Tibial nerve (tissue), 4 donors: ENCODE measurements at regions not wholly inside any gene's neighbourhood (a gene's known extent, or its start where the extent isn't known, plus 50 kb on each side); places are given as distances from the start of the nearest gene placed in this dataset.

Experiments
- DNase-seq, 2 donors: peaks; one replicate each; pipeline ENCODE4 v3.0.0-alpha.2; 2019; ENCODE audit warnings: low spot score in 2 of 2
- H3K27ac ChIP-seq, 4 donors: fragments of 200-600 bp; sonication (generic) in 3 of 4; one replicate each; pipeline ENCODE4 v1.5.1; 2017 to 2019; ENCODE audit warnings: mild to moderate bottlenecking in 1 of 4
- H3K27me3 ChIP-seq, 2 donors: fragments of 200-600 bp; sonication (generic) in 1 of 2; one replicate each; pipeline versions ENCODE4 v1.5.1 to v1.6.0; 2017 to 2019
- H3K36me3 ChIP-seq, 3 donors: fragments of 200-600 bp; sonication (generic); one replicate each; pipeline ENCODE4 v1.5.1; 2018 to 2019
- H3K4me1 ChIP-seq, 4 donors: fragments of 200-600 bp; sonication (generic) in 3 of 4; one replicate each; pipeline ENCODE4 v1.5.1; 2017 to 2019
- H3K4me3 ChIP-seq, 4 donors: fragments of 200-600 bp; sonication (generic) in 3 of 4; one replicate each; pipeline ENCODE4 v1.5.1; 2017 to 2019; ENCODE audit warnings: mild to moderate bottlenecking in 1 of 4, moderate library complexity in 1 of 4
- H3K9me3 ChIP-seq, 4 donors: fragments of 200-600 bp; sonication (generic) in 3 of 4; one replicate each; pipeline ENCODE4 v1.5.1; 2017 to 2019
- CTCF ChIP-seq, 5 experiments: fragments of 200-600 bp in 3 of 5; fragments of 450-650 bp in 2 of 5; sonication (generic) in 3 of 5; IDR thresholded peaks; one replicate each; pipeline ENCODE4 v1.5.1; 2016 to 2019; ENCODE audit warnings: antibody characterized with exemption in 5 of 5, mild to moderate bottlenecking in 3 of 5, moderate library complexity in 2 of 5
- EP300 ChIP-seq, 2 donors: sonication (generic); formaldehyde crosslinking; IDR thresholded peaks; one replicate each; pipeline ENCODE4 v1.6.1; 2017; ENCODE audit warnings: antibody characterized with exemption in 2 of 2, mild to moderate bottlenecking in 1 of 2
- POLR2A ChIP-seq, 2 donors: fragments of 450-650 bp; IDR thresholded peaks; one replicate each; pipeline ENCODE4 v1.6.1; 2017; ENCODE audit warnings: antibody characterized with exemption in 2 of 2, mild to moderate bottlenecking in 2 of 2, moderate library complexity in 2 of 2
- WGBS, 2 donors: methylation state at CpG; one replicate each; pipeline ENCODE4 v1.1.5; 2018; 5-methylcytosine and 5-hydroxymethylcytosine counted together

DNA sequence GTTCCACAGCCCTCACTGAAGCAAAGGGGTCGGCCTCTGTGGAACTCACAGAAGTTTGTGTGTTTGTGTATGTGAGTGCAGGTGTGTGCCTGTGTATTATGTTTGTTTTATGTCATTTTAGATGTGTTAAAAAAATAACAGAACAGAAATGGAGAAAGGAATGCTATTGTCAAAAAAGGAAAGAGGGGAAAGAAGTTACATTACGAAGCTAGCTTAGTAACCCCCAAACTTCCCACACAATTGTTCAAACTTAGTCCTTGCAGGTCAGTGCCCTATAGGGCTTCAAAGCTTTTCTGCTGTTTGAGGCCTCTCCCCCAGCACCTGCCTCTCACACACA is 1505.6 kb upstream of the SLC10A2 start:
- Histone ChIP-seq H3K4me1 (peaks cover 0 to 12% (median 0%) of the 10 kb centered on the region in 4 donors), H3K4me3 (no peak overlapping the region), H3K27ac (peak overlapping the region in 1 of 4 donors; percentile 51), H3K9me3 (no peaks in the 10 kb centered on the region), H3K36me3 (no peaks in the 10 kb centered on the region), H3K27me3 (no peaks in the 10 kb centered on the region)
- WGBS, 2 donors = 29 to 42% methylated on average over 2 of the region's 2 CpGs
- no peak for DNase-seq
- TF ChIP-seq CTCF (IDR thresholded peaks at IDR 0.05) (no peak), EP300 (IDR thresholded peaks at IDR 0.05) (no peak), POLR2A (IDR thresholded peaks at IDR 0.05) (no peak)

- no peak overlapping the region for H3K4me3 ChIP-seq
These were observed 1505.1 kb upstream of the SLC10A2 start for GRCh38 chr13:104571161-104571892.

DNA sequence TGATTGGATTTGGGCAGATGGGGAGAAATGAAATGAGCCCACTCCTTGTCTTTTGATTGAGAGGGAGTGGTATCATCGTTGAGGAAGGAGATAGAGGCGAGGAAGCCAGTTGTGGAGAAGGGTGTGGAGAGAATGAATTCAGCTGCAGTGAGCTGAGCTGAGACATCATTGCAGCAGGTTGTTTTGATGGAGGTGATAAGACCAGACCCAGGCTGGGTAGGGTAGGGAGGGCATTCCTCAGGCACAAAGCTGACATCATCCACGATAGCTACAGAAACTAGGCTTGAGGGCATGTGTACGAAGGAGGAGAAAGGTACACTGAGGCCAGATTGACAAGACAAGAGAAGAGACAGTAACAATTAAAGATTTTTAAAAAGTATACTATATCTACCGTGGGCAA is 1500.9 kb upstream of the SLC10A2 start:
- WGBS, 2 donors = 92% methylated on average over 5 of the region's 5 CpGs
- Histone ChIP-seq H3K36me3 (no peaks in the 10 kb centered on the region), H3K9me3 (no peaks in the 10 kb centered on the region), H3K4me1 (peaks cover 0 to 9% (median 0%) of the 10 kb centered on the region in 4 donors), H3K27ac (no peak overlapping the region), H3K4me3 (no peak overlapping the region), H3K27me3 (no peaks in the 10 kb centered on the region)
- no peak for DNase-seq
- TF ChIP-seq POLR2A (IDR thresholded peaks at IDR 0.05) (no peak), CTCF (IDR thresholded peaks at IDR 0.05) (no peak), EP300 (IDR thresholded peaks at IDR 0.05) (no peak)

More at GRCh38 chr13:104571161-104571892, 1505.1 kb upstream of the SLC10A2 start:
- H3K27ac ChIP-seq = no peak overlapping the region
- H3K9me3 ChIP-seq = no peaks in the 10 kb centered on the region
- H3K27me3 ChIP-seq = no peaks in the 10 kb centered on the region
- DNase-seq = peak; percentile 46 to 85
- peaks cover 0 to 12% (median 0%) of the 10 kb centered on the region in 4 donors for H3K4me1 ChIP-seq
- TF ChIP-seq EP300 (IDR thresholded peaks at IDR 0.05) (no peak), POLR2A (IDR thresholded peaks at IDR 0.05) (no peak), CTCF (IDR thresholded peaks at IDR 0.05) (peak; percentile 43 to 74 (median 69))
- no peaks in the 10 kb centered on the region for H3K36me3 ChIP-seq
- 38 to 46% methylated on average over 12 of the region's 12 CpGs for WGBS, 2 donors

- Histone ChIP-seq H3K4me1 (no peaks in the 10 kb centered on the region), H3K9me3 (no peaks in the 10 kb centered on the region), H3K27me3 (no peaks in the 10 kb centered on the region), H3K27ac (no peak overlapping the region), H3K4me3 (no peak overlapping the region), H3K36me3 (no peaks in the 10 kb centered on the region)
- 88 to 92% methylated on average over 4 of the region's 4 CpGs for WGBS, 2 donors
- TF ChIP-seq CTCF (IDR thresholded peaks at IDR 0.05) (no peak), POLR2A (IDR thresholded peaks at IDR 0.05) (no peak), EP300 (IDR thresholded peaks at IDR 0.05) (no peak)
- no peak for DNase-seq
These were observed 1499.7 kb upstream of the SLC10A2 start for GRCh38 chr13:104565888-104566287.

DNA sequence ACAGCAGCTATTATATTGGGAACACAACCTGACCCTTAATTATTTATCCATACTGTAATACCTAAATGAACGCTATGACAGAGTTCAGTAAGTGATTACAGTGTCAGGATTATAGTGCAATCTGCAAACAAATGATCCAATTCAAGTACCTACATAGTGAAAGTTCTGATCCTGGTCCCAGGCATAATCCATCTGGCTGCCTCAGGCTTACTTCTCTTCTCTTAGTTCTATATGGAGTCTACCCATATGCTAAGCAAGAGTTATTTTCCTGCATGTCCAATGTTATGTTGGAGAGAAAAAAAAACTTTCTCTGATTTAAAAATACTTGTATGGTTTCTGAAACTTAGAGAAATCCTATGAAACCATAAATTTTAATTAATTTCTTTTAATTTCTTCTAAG is 1487.7 kb upstream of the SLC10A2 start:
- H3K4me3 ChIP-seq = no peak overlapping the region
- no peak overlapping the region for H3K27ac ChIP-seq
- no peaks in the 10 kb centered on the region for H3K9me3 ChIP-seq
- H3K36me3 ChIP-seq = no peaks in the 10 kb centered on the region
- H3K4me1 ChIP-seq = no peaks in the 10 kb centered on the region
- no peaks in the 10 kb centered on the region for H3K27me3 ChIP-seq
- no peak for TF ChIP-seq EP300 (IDR thresholded peaks at IDR 0.05)
- TF ChIP-seq POLR2A (IDR thresholded peaks at IDR 0.05) = no peak
- TF ChIP-seq CTCF (IDR thresholded peaks at IDR 0.05) = no peak
- DNase-seq = no peak
- WGBS, 2 donors = 85 to 93% methylated on average over 1 of the region's 1 CpG
